IPS DF 4.7 (cell line): ENCODE measurements at regions not wholly inside any gene's neighbourhood (a gene's known extent, or its start where the extent isn't known, plus 50 kb on each side); places are given as distances from the start of the nearest gene placed in this dataset.
"Not testable (repeated sequence)": the region's sequence is repeated elsewhere in the genome, so short reads cannot be mapped to it uniquely, and the experiment has no call there.

ENCODE experiments used
- DNase-seq: peaks from one replicate; pipeline ENCODE4 v3.0.0-alpha.2; 2013; ENCODE audit warnings: low spot score; ENCODE audit errors: extremely low read depth

DNA sequence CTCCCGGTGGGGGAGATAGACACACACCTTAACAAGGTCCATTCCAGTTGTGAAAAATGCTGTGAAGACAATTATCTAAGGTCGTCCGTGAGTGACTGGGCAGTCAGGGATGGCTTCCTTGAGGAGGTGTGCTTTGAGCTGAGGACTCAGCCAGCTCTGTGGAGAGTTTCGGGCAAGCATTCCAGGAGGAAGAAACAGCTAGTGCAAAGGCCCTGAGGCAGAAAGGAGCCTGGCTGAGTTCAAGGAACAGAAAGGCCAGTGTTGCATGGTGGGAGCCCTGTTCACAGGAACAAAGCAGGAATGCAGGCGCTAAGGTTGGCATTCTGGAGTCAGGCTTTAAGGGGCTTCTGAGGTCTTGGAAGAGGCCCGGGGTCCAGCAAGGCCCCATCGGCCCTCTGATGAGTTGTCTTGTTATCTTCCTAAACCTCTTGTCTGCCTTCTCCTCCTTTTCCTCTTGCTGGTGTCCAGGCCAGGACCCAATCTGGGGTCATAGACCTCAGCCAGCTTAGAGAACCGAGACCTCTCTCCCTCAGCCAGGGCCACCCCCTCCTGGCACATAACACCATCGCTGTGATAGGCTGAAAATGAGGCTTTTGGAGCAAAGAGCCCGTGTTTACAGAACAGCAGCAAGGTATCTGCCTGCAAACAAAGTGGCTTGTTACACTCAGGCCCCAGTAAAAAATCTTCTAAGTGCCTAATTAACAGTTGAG is 270.2 kb upstream of the MVB12B start:
- DNase-seq = no peak

DNA sequence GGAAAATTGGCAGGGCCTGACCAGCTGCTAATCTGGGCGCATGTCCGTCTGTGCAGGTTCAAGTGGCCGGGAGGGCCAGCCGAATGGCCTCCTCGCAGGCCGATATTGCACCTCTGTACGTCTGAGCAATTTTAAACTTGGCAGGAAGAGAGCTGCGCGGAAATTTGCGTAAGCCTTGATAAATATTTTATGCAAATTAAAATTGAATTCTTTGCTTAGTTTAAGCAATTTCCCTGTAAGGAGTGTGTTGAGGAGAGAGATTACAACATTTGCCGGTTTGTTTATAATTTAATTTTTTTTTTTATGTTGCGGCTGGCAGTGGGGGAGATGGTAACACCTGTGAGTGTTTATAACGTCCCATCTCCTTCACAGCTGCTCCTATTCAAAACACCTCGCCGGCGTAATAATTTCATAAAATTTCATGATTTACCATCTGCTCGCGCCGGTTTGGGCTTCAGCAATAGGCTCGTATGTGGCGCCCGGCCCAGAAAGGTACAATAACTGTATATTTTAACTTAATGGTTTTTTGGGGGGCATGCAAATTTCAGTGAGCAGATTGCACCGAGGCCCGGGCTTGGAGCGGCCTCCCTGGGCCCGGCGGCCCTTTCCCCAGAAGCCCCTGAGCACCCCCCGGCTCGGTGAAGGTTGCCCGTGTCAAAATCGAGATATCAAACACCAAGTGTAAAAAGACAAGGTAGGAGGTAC is 269.4 kb upstream of the MVB12B start:
- DNase-seq = no peak

DNA sequence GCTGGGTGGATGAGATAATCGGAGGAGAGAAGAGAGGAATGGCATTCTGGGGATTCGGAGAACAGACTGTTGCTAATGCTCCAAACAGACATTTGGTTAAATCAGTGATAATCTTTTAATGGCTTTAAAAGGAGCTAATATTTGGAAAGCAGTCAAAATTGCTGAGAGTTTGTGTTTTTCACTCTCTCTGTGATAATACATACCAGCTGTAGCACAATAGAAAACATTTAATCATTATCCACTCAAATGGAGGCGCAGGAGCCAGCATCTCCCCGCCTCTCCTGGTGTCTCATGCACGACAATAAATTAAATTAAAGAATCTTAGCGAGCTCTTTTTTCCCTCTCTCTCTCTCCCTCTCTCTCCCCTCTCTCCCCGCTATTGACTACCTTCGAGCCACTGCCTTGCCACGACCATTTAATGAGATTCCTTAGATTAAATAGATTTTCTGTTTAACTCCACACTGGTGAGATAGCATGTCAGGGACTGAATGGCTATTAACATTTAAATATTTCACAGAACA is 268.6 kb upstream of the MVB12B start:
- DNase-seq = no peak

GRCh38 chr9:126058591-126058990 is 268.0 kb upstream of the MVB12B start:
- no peak for DNase-seq

DNA sequence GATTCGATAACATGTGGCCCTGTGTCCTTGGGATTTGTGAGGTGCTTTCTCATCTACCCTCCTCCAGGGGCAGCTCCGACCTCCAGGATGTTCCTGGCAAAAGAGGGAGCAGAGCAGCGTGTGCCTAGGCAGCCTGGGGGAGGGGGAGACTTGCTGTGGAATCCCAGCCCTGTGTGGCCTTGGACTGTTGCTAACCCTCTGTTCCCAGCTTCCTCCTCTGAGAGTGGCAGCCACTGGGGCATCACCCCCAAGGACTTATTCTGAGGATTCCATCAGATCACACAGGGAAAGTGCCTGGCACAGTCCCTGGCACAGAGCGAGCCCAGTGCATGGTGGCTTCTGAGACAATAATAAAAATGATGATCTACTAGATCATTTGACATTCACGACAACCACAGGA is 265.1 kb upstream of the MVB12B start:
- no peak for DNase-seq

DNA sequence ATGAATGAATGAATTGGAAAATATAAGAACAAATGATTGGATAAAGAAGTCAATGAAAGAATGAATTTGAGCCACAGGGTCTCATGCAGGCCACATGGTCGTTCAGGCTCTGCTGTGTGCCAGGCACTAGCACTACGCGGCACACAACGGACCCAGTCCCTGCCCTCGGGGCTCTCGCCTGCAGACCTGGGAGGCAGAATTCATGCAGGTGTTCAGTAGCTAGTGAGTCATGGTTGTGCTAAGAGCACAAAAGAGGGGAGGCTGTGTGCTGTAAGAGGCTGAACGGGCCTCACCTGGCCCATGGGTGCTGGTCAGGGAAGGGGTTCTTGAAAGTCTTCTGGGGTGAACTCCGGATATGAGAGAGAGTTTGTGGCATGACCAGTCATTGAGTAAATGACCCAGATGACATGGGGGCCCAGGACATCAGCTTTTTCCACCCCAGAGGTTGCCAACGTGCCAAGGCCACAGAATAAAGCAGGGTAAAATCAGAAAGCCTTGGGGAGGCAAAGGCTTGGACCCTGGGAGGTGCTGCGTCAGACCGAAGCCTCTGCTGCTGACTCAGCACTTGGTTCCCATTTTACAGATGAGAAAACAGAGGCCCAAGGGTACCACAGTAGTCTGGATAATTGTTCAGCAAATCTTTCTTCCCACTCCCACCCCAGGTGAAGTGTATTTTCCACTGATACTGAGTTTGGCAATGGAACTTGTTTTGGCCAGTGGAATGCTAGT is 264.3 kb upstream of the MVB12B start:
- DNase-seq = no peak

- DNase-seq = no peak
Measured at GRCh38 chr9:126063326-126063725, 263.3 kb upstream of the MVB12B start.

DNA sequence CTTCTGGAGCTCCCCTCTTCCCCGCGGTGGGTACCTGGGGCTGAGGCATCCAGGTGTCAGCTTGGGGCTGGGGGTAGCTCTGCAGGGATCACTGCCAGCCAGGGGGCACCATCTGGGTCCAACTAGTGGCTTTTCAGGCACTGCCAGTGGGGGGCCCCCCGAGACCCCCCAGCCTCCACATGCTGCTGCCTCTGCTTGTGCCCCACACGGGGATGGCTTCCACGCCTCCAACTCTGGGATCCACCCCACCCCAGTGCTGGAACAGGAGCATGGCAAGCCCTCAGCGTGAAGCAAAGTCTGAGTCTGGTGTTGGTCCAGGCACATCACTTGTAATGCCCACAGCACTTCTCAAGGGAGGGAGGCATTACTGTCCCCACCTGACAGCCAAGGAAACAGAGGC is 260.5 kb upstream of the MVB12B start:
- no peak for DNase-seq

DNA sequence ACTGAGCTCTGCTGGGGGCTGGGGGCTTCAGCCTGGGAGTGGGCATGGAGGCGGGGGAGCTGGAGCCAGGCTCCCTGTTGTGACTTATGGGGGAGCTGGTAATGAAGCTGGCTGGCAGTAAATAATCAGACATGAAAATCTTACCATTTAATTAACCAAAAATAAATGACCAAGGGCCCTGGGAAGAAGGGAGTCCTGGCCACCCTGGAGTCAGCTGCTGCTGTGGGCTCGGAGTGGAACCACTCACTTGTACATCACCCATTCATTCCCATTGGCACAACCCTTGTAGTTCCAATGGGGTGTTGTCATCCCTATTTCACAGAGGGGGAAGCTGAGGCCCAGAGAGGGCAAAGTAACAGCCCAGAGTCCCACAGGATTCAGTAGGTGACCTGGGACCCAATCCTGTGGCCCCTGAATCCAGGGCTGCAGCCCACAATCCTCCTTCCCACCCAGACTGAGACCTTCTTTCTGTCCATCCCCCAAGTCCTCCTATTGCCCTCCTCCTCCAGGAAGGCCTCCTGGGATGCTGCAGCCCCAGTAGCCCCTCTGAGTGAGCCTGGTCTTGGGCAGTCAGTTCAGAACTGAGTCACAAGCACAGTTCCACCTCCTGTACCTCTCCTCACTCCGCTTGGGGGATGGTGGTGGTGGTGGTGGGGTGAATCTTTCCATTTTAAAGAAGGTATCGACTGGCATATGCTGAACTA is 259.4 kb upstream of the MVB12B start:
- DNase-seq = no peak

- DNase-seq = no peak
Measured at GRCh38 chr9:126068534-126069230, 257.9 kb upstream of the MVB12B start.

GRCh38 chr9:126069400-126069955 is 257.2 kb upstream of the MVB12B start:
- no peak for DNase-seq

DNA sequence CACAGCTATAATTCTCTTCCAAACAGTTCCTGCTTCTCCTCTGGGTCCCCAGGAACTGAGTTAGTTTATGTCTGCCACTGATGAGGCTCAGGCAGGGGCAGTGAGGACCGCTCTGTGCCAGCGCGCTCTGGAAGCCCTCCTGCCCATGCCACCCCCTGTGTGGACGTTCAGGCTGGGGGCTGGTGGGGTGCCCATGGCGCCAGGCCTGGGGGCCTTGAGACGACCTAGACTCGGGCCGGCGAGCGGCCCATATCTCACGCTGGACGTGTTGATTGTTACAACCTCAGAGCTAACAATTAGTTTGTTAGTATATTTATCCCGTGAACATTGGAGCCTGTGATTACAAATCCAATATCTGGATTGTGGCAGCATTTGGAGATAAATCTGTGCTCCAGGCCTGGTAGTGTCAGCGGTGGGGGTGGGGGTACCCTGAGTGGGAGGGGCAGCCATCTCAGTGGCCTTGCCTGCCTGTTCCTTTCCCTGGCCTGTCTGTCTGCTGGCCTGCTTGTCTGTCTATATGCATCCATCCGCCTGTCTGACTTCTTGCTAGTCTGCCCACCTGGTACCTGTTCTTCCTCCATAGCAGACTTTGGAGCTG is 256.5 kb upstream of the MVB12B start:
- no peak for DNase-seq

DNA sequence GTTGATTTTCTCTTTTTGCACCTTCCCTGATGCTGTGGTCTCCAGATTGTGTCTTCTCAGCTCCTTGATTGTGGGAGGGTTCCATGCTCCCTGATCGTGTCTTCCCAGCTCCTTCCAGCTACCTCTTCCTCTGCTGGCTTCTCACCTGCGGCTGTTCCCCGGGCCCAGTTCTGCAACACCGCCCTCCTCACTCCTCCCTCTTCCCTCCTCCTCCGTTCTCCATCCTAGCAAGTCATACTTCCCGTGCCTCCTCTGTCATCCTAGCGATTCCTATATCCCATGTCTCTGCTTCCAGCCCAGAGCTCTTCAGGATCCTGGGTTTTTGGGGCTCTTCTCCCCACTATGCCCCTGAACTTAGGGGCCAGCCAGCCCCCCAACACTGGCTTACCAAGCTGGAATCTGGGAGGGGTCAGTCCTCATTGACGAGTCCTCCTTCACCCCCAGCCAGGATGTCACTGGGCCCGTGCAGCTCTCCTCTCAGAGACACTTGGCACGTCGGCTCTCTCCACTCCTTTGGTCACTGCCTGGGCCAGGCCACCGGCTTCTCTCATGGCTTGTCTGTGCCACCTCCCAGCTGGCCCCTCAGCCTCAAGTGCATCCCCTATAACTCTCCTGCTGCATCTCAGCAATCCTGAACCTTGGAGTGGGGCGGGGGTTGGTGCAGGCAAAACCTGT is 255.4 kb upstream of the MVB12B start:
- DNase-seq = no peak

GRCh38 chr9:126077656-126078055 is 249.0 kb upstream of the MVB12B start:
- not testable (repeated sequence) for DNase-seq

DNA sequence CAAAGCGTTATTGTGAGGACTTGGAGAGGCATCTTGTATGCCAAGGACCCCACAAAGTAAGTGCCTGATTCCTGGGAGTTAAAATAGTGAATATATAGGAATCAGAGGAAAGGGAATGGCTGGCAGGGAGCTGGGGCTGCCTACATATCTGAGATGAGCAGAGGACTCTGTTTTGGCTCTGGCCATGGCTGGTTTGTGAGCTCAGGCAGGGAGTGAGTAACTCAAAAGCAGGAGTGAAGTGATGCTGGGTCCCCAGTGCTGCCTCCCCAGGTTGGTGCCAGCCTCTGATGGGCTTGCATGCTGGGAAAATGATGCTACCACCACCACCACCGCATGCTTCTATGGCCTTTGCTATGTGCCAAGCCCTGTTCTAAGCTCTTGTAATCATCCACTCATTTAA is 246.0 kb upstream of the MVB12B start:
- no peak for DNase-seq

DNA sequence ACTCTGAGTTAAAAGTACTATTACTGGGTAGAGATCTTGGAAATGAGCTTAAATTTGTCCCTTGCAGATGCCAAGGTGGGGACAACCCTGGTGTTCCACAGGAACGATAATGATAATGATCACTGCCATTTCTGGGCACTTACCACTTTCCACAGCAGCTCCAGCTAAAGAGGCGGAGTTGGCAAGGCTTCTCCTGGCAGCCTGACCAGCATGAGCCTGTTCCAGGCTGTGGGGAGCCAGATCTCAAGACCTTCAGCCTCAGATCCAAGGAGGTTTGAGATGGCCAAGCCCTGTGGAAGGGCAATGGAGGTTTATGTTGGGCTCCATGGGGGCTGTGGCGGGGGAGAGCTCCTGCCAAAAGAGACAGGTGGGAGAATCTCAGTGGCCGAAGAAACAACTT is 244.9 kb upstream of the MVB12B start:
- DNase-seq = no peak

- DNase-seq = no peak
Measured at GRCh38 chr9:126084008-126084407, 242.6 kb upstream of the MVB12B start.

DNA sequence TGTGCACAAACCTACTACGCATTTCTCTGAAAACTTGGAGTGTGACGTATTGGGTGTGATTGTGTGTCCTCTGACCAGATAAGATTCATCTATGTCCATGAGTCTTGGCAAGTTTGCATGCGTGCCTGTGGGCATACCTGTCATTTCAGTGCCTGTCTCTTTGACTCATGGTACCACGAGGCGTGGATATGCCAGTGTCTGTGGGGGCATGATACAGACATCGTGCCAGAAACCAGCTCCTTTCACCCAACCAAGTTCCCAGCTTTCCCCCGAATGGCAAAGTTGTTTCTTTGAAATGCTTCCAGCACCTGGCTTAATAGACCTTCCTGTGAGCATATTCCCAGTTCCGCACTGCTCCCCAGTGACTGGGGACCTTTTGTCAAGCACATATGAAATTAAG is 241.9 kb upstream of the MVB12B start:
- no peak for DNase-seq

DNA sequence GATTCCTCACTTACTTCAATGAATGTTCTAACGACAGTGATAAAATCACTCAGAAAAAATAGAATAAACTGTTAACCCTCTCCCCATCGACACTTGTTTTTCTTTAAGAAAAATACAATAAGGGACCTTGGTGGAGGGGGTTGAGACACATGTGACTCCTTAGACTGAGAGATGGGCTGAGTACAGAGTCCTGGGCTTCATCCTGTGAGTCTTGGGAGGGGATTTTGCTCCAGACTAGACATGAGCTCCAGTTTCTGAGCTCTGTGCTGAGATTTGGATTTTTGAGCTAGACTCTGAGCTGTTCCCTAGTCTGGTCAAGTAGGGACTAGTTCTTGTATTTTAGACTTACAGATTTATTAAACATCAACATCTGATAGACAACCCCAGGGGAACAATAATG is 241.5 kb upstream of the MVB12B start:
- DNase-seq = no peak

GRCh38 chr9:126088336-126088735 is 238.3 kb upstream of the MVB12B start:
- DNase-seq = no peak
